ENCODE measurements at regions not wholly inside any gene's neighbourhood (a gene's known extent, or its start where the extent isn't known, plus 50 kb on each side); places are given as distances from the start of the nearest gene placed in this dataset. TPM values are rescaled to one million over a fixed set of nuclear protein-coding genes. Genes with fewer than 3 reads are reported as not detected.
A peak's percentile ranks its signal among the peaks of the same experiment; 100 is the strongest.
"Not testable (repeated sequence)": the region's sequence is repeated elsewhere in the genome, so short reads cannot be mapped to it uniquely, and the experiment has no call there.

- 48% methylated on average over 8 of the region's 8 CpGs for WGBS
- Histone ChIP-seq H3K27ac (ENCODE audit: low read depth) (no peak overlapping the region), H3K4me1 (ENCODE audit: insufficient read depth) (no peaks in the 10 kb centered on the region), H3K4me3 (ENCODE audit: low read depth, low read length) (no peak overlapping the region), H3K36me3 (ENCODE audit: insufficient read depth) (no peaks in the 10 kb centered on the region)
- DNase-seq (ENCODE audit: extremely low spot score): no peak
These were observed 54.8 kb upstream of the SEC14L1 start for GRCh38 chr17:77085926-77086432.

- no peaks in the 10 kb centered on the region for H3K4me1 ChIP-seq (ENCODE audit: insufficient read depth)
- WGBS: 16% methylated on average over 11 of the region's 11 CpGs
- DNase-seq (ENCODE audit: extremely low spot score): no peak
- no peak overlapping the region for H3K4me3 ChIP-seq (ENCODE audit: low read depth, low read length)
- no peaks in the 10 kb centered on the region for H3K36me3 ChIP-seq (ENCODE audit: insufficient read depth)
- H3K27ac ChIP-seq (ENCODE audit: low read depth): no peak overlapping the region
These were observed 54.2 kb upstream of the SEC14L1 start for GRCh38 chr17:77086433-77087010.

GRCh38 chr17:77087650-77088454, 52.9 kb upstream of the SEC14L1 start:
- Histone ChIP-seq H3K4me3 (ENCODE audit: low read depth, low read length) (peak overlapping the region; percentile 72), H3K4me1 (ENCODE audit: insufficient read depth) (no peaks in the 10 kb centered on the region), H3K27ac (ENCODE audit: low read depth) (no peak overlapping the region), H3K36me3 (ENCODE audit: insufficient read depth) (no peaks in the 10 kb centered on the region)
- 67% methylated on average over 16 of the region's 16 CpGs for WGBS
- DNase-seq (ENCODE audit: extremely low spot score): no peak

- no peaks in the 10 kb centered on the region for H3K4me1 ChIP-seq (ENCODE audit: insufficient read depth)
- H3K27ac ChIP-seq (ENCODE audit: low read depth): peak overlapping the region; percentile 78
- WGBS: under 1% methylated on average over 40 of the region's 40 CpGs
- H3K4me3 ChIP-seq (ENCODE audit: low read depth, low read length): peak overlapping the region; percentile 72
- peak; percentile 94 for DNase-seq (ENCODE audit: extremely low spot score)
- peaks cover under 1% of the 10 kb centered on the region for H3K36me3 ChIP-seq (ENCODE audit: insufficient read depth)
These were observed 52.2 kb upstream of the SEC14L1 start for GRCh38 chr17:77088455-77089123.

- DNase-seq (ENCODE audit: extremely low spot score): no peak
- no peak overlapping the region for H3K27ac ChIP-seq (ENCODE audit: low read depth)
- WGBS: 4% methylated on average over 6 of the region's 6 CpGs
- peak overlapping the region; percentile 72 for H3K4me3 ChIP-seq (ENCODE audit: low read depth, low read length)
- no peaks in the 10 kb centered on the region for H3K4me1 ChIP-seq (ENCODE audit: insufficient read depth)
- H3K36me3 ChIP-seq (ENCODE audit: insufficient read depth): peaks cover 2% of the 10 kb centered on the region
These were observed 51.7 kb upstream of the SEC14L1 start for GRCh38 chr17:77089124-77089490.

GRCh38 chr17:77089949-77090348, 50.8 kb upstream of the SEC14L1 start:
- 85% methylated on average over 10 of the region's 10 CpGs for WGBS
- not testable (repeated sequence) for H3K27ac ChIP-seq (ENCODE audit: low read depth); DNase-seq (ENCODE audit: extremely low spot score); H3K4me3 ChIP-seq (ENCODE audit: low read depth, low read length); H3K36me3 ChIP-seq (ENCODE audit: insufficient read depth); H3K4me1 ChIP-seq (ENCODE audit: insufficient read depth)

GRCh38 chr17:77090476-77090875, 50.3 kb upstream of the SEC14L1 start:
- H3K36me3 ChIP-seq (ENCODE audit: insufficient read depth): peaks cover 2% of the 10 kb centered on the region
- 88% methylated on average over 5 of the region's 5 CpGs for WGBS
- H3K4me1 ChIP-seq (ENCODE audit: insufficient read depth): no peaks in the 10 kb centered on the region
- DNase-seq (ENCODE audit: extremely low spot score): no peak
- H3K27ac ChIP-seq (ENCODE audit: low read depth): no peak overlapping the region
- no peak overlapping the region for H3K4me3 ChIP-seq (ENCODE audit: low read depth, low read length)

Small RNAs in the stretch of these regions (small RNA-seq; reads per million reads assigned to genes)
- not detected for gene RF00017
- not detected for gene SCARNA16
